Subcutaneous abdominal adipose tissue (tissue), 5 donors: ENCODE measurements at regions not wholly inside any gene's neighbourhood (a gene's known extent, or its start where the extent isn't known, plus 50 kb on each side); places are given as distances from the start of the nearest gene placed in this dataset.

Experiments used
- H3K27ac ChIP-seq: one replicate; pipeline ENCODE4 v1.7.0; 2013; ENCODE audit warnings: low read depth, mild to moderate bottlenecking, inconsistent platforms, low read length, moderate library complexity
- H3K27me3 ChIP-seq, 5 donors: one replicate each; pipeline ENCODE4 v1.7.0; 2013; ENCODE audit warnings: low read length in 5 of 5, inconsistent platforms in 1 of 5; ENCODE audit not compliant: control insufficient read depth in 5 of 5, insufficient read depth in 4 of 5
- H3K36me3 ChIP-seq, 5 donors: one replicate each; pipeline ENCODE4 v1.7.0; 2013; ENCODE audit warnings: low read length in 5 of 5; ENCODE audit not compliant: control insufficient read depth in 5 of 5, insufficient read depth in 5 of 5
- H3K4me1 ChIP-seq, 5 donors: one replicate each; pipeline ENCODE4 v1.7.0; 2013; ENCODE audit warnings: low read length in 5 of 5, mild to moderate bottlenecking in 3 of 5, moderate library complexity in 1 of 5; ENCODE audit not compliant: control insufficient read depth in 5 of 5, insufficient read depth in 5 of 5
- H3K4me3 ChIP-seq, 5 donors: one replicate each; pipeline ENCODE4 v1.7.0; 2013; ENCODE audit warnings: low read length in 5 of 5, low read depth in 1 of 5
- H3K9ac ChIP-seq, 5 donors: one replicate each; pipeline ENCODE4 v1.7.0; 2013; ENCODE audit warnings: low read length in 5 of 5, mild to moderate bottlenecking in 4 of 5, moderate library complexity in 3 of 5
- H3K9me3 ChIP-seq, 5 donors: one replicate each; pipeline ENCODE4 v1.7.0; 2013; ENCODE audit warnings: low read length in 5 of 5; ENCODE audit not compliant: control insufficient read depth in 5 of 5
- donor health status: healthy.
- donor health status: healthy.
- donor health status: healthy.
- donor health status: healthy.
- donor health status: healthy.

DNA sequence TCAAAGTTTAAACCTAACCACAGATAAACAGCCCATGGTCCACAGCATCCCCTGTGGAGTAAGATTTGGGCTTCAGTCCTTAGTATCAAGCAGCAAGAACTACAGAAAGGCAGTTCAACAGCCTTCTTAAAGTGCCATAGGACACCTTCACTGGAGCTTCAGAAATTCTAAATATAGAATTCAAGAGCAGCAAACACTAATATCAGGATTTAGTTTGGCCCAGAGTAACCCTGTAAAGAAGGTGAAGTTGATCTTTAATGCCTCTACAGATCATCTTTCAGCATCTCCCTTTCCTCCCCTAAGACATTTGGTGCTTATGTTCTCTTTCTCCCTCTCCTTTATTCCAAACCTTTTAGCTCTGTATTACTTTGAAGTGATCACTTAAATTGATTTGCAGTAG, 59.5 kb upstream of the ARHGAP5 start:
- H3K36me3 ChIP-seq = no peaks in the 10 kb centered on the region
- H3K4me3 ChIP-seq = no peak overlapping the region
- H3K4me1 ChIP-seq = peaks cover 2 to 13% (median 11%) of the 10 kb centered on the region in 5 donors
- no peak overlapping the region for H3K9ac ChIP-seq
- H3K27me3 ChIP-seq = no peaks in the 10 kb centered on the region
- H3K27ac ChIP-seq = no peak overlapping the region
- H3K9me3 ChIP-seq = no peaks in the 10 kb centered on the region

DNA sequence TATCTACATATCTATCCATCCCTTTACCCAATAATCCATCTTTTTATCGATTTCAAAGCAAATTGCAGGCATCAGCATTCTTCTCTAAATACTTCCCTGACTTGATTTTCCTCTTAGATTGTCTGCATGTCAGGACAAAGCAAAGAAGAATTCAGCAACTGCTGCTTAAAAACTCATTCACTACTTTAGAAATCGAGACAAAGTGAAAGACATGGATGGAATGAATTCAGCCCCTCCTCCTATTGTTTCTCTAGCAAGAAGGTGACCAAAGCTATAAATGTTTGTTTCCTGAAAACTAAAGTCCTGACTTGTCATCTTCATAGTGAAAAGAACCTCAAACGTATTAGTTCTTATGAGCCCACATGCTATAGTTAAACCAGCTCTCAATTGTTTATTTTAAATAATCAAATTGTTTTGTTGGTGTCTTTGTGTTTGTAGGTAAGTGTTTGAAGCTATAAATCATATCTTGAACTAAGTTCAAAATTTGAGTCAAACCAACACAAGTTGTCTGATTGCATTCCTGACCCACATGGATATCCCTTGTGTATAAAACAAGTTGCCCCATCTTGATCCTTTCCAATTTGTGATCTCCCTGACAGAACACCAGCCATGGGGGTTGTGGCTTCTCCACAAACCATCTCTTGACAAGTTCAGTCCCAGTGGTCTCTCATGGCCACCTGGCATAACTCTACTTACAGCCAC, 58.6 kb upstream of the ARHGAP5 start:
- Histone ChIP-seq H3K36me3 (no peaks in the 10 kb centered on the region), H3K9me3 (no peaks in the 10 kb centered on the region), H3K27ac (no peak overlapping the region)

DNA sequence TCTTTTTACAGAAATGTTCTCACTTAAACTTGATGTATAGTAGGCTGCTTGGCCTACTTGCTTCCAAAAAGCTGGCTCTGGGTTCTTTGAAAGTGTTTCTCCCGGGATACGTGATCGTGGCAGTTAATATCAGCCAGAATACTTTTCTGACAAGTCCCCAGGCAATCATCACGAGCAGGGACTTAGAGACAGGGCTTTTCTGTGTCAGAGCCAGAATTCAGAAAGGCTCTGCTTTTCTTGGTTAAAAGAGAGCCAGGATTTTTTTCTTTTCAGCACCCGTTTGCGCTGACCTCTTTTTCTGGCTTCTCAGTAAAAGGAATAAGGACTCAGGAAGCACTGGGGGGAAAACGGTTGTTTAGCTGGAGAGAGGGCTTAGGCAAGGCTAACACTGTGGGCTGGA, 57.8 kb upstream of the ARHGAP5 start:
- no peaks in the 10 kb centered on the region for H3K36me3 ChIP-seq
- no peaks in the 10 kb centered on the region for H3K27me3 ChIP-seq
- H3K9me3 ChIP-seq = no peaks in the 10 kb centered on the region
- peaks cover 2 to 13% (median 11%) of the 10 kb centered on the region in 5 donors for H3K4me1 ChIP-seq
- no peak overlapping the region for H3K4me3 ChIP-seq
- no peak overlapping the region for H3K9ac ChIP-seq
- no peak overlapping the region for H3K27ac ChIP-seq

More for the DNA sequence above, 58.6 kb upstream of the ARHGAP5 start:
- H3K27me3 ChIP-seq = no peaks in the 10 kb centered on the region
- no peak overlapping the region for H3K4me3 ChIP-seq
- peaks cover 2 to 13% (median 11%) of the 10 kb centered on the region in 5 donors for H3K4me1 ChIP-seq
- H3K9ac ChIP-seq = no peak overlapping the region

DNA sequence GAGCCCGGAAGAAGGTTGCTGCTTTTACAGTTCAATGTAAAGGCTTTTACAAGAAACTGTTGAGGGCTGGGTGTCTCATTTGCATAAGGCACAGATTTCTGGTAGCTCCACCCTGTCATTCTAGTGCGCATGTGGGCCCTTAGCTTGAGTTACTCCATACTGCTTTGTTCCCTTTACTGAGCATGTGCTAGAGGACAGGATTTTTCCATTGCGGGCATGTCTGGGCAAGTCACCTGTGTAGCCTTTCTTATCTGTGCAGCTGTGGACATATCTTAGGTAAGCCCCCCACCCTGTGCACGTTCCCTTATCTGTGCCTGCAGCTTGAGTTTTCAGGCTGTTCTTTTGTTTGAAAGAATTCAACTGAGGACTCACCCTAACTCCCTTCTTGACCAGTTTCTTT, 56.2 kb upstream of the ARHGAP5 start:
- H3K36me3 ChIP-seq = no peaks in the 10 kb centered on the region
- no peaks in the 10 kb centered on the region for H3K9me3 ChIP-seq
- no peak overlapping the region for H3K27ac ChIP-seq
- no peak overlapping the region for H3K4me3 ChIP-seq
- no peaks in the 10 kb centered on the region for H3K27me3 ChIP-seq
- H3K4me1 ChIP-seq = peaks cover 2 to 13% (median 11%) of the 10 kb centered on the region in 5 donors
- H3K9ac ChIP-seq = no peak overlapping the region

DNA sequence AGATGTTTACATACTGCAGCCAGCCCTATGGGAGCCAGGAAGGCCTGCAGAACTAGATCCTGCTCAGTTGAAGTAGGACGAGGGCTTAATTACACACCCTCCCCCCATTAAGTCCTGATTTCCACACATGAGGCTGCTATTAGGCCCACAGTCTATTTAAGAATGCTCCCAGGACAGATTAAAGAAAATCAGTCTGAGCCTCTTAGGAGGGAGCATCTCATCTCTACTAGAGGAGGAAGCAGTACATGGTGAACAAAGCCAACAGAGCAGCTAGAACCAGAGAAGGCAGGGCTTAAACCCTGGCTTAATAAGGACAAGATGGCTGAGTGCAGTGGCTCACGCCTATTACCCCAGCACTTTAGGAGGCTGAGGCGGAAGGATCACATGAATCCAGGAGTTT, 55.8 kb upstream of the ARHGAP5 start:
- no peak overlapping the region for H3K4me3 ChIP-seq
- H3K36me3 ChIP-seq = no peaks in the 10 kb centered on the region
- no peak overlapping the region for H3K27ac ChIP-seq
- no peaks in the 10 kb centered on the region for H3K27me3 ChIP-seq
- peaks cover 2 to 13% (median 11%) of the 10 kb centered on the region in 5 donors for H3K4me1 ChIP-seq
- no peaks in the 10 kb centered on the region for H3K9me3 ChIP-seq
- no peak overlapping the region for H3K9ac ChIP-seq

DNA sequence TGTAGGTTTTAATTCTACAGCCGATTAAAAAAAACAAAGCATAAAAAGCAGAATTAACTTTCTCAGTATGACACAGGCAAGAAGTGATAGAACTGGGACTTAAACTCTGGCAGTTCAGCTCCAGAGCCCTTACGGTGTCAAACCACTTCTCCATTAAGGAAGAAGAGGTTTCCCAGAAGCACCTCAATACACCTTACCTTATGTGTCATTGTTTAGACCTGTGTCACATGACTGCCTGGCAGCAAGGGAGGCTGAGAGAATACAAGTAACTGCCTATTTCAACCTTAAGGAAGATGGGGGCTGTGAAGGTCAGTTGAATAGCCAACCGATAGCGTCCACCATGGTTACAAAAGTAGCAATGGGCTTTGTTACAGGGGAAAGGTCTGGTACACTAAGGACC, 54.6 kb upstream of the ARHGAP5 start:
- no peak overlapping the region for H3K27ac ChIP-seq

DNA sequence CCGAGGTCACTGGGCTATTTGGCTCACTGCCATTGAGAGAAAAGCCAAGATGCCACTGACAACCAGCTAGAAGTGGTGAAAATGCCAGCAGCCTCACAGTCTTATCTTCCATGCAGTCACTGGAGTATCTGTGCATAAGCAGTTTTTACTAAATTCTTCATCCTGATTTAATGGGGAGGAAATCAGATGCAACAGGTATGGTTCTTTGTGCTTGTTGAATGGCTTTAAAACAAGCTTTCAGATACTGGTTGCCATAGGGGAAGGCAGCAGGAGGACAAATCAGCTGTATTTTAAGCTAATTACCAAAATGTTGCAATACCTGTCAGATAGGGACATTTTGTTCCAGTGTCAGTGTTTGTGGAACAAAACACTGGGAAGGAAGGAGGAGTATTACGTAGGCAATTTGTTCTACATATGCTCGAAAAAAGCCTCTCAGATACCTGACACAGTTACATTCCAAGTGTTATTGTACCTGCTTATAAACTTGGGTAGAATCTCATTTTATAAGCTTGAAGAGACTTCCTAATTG, 54.1 kb upstream of the ARHGAP5 start:
- Histone ChIP-seq H3K4me3 (no peak overlapping the region), H3K9ac (no peak overlapping the region), H3K27ac (no peak overlapping the region), H3K27me3 (no peaks in the 10 kb centered on the region), H3K4me1 (peaks cover 2 to 13% (median 11%) of the 10 kb centered on the region in 5 donors), H3K36me3 (no peaks in the 10 kb centered on the region), H3K9me3 (no peaks in the 10 kb centered on the region)

More for the DNA sequence above, 54.6 kb upstream of the ARHGAP5 start:
- Histone ChIP-seq H3K4me3 (no peak overlapping the region), H3K9me3 (no peaks in the 10 kb centered on the region), H3K27me3 (no peaks in the 10 kb centered on the region), H3K4me1 (peaks cover 2 to 13% (median 11%) of the 10 kb centered on the region in 5 donors), H3K36me3 (no peaks in the 10 kb centered on the region), H3K9ac (no peak overlapping the region)

DNA sequence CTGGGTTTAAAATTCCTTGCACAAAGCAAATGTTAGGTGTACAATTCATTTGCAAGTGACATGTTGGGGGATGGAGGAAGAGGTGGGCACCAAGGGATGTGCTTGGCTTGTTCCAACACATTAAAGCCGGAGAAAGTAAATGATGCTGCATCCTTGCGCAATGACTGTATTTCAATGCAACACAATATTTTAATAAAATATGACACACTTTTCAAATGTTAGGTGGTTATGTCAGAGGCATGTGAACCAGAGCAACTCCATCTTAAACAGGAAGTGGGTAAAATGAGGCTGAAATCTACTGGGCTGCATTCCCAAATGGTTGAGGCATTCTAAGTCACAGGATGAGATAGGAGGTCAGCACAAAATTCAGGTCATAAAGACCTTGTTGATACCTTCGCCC, 53.6 kb upstream of the ARHGAP5 start:
- Histone ChIP-seq H3K9me3 (no peaks in the 10 kb centered on the region), H3K4me3 (no peak overlapping the region), H3K4me1 (peaks cover 2 to 13% (median 11%) of the 10 kb centered on the region in 5 donors), H3K27ac (no peak overlapping the region), H3K9ac (no peak overlapping the region), H3K27me3 (no peaks in the 10 kb centered on the region), H3K36me3 (no peaks in the 10 kb centered on the region)

DNA sequence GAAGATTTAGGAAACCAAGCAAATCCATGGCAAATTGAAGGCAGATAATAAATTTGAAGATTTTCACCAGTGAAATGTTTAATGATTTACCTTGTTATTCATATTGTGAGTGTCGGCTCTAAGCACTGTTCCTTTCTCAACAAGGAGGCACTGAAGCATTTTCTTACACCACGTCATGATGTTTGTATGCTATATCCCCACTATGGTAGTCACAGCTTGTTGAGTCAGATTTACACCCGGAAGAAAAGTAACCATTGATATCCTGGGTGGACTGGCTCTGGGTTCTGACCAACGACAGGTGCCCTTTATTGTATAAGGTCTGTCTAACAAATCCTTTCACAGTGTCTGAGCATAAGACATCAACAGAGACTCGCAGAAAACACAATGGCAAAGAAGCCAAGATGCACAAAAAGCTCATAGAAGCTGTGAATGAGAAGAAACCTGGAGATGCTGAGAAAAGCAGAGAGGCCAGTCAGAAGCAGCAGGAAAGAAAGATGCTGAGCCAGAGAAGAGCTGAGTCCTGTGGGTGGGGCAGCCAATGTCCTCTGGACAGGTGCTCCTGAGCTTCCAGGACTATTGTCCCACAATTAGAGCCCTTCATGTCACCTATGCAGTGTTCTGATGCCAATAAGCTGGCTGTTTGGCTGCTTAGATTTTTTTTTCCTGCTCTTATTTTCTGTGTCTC, 49.7 kb upstream of the ARHGAP5 start:
- Histone ChIP-seq H3K9me3 (no peaks in the 10 kb centered on the region), H3K9ac (no peak overlapping the region), H3K36me3 (no peaks in the 10 kb centered on the region), H3K27me3 (no peaks in the 10 kb centered on the region), H3K27ac (no peak overlapping the region), H3K4me3 (no peak overlapping the region), H3K4me1 (no peaks in the 10 kb centered on the region)
